GM18868 (cell line): ENCODE measurements at regions not wholly inside any gene's neighbourhood (a gene's known extent, or its start where the extent isn't known, plus 50 kb on each side); places are given as distances from the start of the nearest gene placed in this dataset.

Experiments used
- ATAC-seq: cut with Tn5 transposase; IDR thresholded peaks from one replicate; pipeline ENCODE4 v1.9.1; 2021; ENCODE audit warnings: mild to moderate bottlenecking, moderate library complexity; ENCODE audit not compliant: unreplicated experiment

- no peak for ATAC-seq
These were observed 213.8 kb downstream of the AHR start for GRCh38 chr7:17512181-17512675.

GRCh38 chr7:17516771-17517170 is 218.3 kb downstream of the AHR start:
- no peak for ATAC-seq

- no peak for ATAC-seq
These were observed 222.5 kb downstream of the AHR start for GRCh38 chr7:17520941-17521340.

- no peak for ATAC-seq
These were observed 223.0 kb downstream of the AHR start for GRCh38 chr7:17521437-17521836.

- no peak for ATAC-seq
These were observed 225.6 kb downstream of the AHR start for GRCh38 chr7:17523813-17524739.

- ATAC-seq: no peak
These were observed 226.3 kb downstream of the AHR start for GRCh38 chr7:17524746-17525145.

- ATAC-seq: no peak
These were observed 228.2 kb downstream of the AHR start for GRCh38 chr7:17526621-17527020.

- no peak for ATAC-seq
These were observed 230.2 kb downstream of the AHR start for GRCh38 chr7:17528636-17529035.

GRCh38 chr7:17530244-17530643 is 231.8 kb downstream of the AHR start:
- ATAC-seq: no peak

- peak; percentile 71 for ATAC-seq
These were observed 232.4 kb downstream of the AHR start for GRCh38 chr7:17530741-17531421.

- ATAC-seq: no peak
These were observed 234.5 kb downstream of the AHR start for GRCh38 chr7:17532861-17533404.

GRCh38 chr7:17534348-17534747 is 235.9 kb downstream of the AHR start:
- ATAC-seq: no peak

- ATAC-seq: no peak
These were observed 237.3 kb downstream of the AHR start for GRCh38 chr7:17535776-17536175.

GRCh38 chr7:17544401-17544800 is 245.9 kb downstream of the AHR start:
- no peak for ATAC-seq

GRCh38 chr7:17545348-17545747 is 246.9 kb downstream of the AHR start:
- ATAC-seq: no peak

GRCh38 chr7:17546189-17546588 is 247.7 kb downstream of the AHR start:
- ATAC-seq: no peak

- ATAC-seq: no peak
These were observed 248.1 kb downstream of the AHR start for GRCh38 chr7:17546592-17546991.

GRCh38 chr7:17548014-17548653 is 249.7 kb downstream of the AHR start:
- no peak for ATAC-seq

- ATAC-seq: no peak
These were observed 251.0 kb downstream of the AHR start for GRCh38 chr7:17549406-17549805.

GRCh38 chr7:17552373-17552772 is 253.9 kb downstream of the AHR start:
- no peak for ATAC-seq

- no peak for ATAC-seq
These were observed 254.5 kb downstream of the AHR start for GRCh38 chr7:17552952-17553351.
